Activated naive CD4-positive, alpha-beta T cell (primary cell): ENCODE measurements at regions not wholly inside any gene's neighbourhood (a gene's known extent, or its start where the extent isn't known, plus 50 kb on each side); places are given as distances from the start of the nearest gene placed in this dataset.
"Not testable (repeated sequence)": the region's sequence is repeated elsewhere in the genome, so short reads cannot be mapped to it uniquely, and the experiment has no call there.

Experiments
- DNase-seq, 4 experiments: peaks; one replicate each; lab custom pipeline; 2025; lab: John Stamatoyannopoulos, UW

DNA sequence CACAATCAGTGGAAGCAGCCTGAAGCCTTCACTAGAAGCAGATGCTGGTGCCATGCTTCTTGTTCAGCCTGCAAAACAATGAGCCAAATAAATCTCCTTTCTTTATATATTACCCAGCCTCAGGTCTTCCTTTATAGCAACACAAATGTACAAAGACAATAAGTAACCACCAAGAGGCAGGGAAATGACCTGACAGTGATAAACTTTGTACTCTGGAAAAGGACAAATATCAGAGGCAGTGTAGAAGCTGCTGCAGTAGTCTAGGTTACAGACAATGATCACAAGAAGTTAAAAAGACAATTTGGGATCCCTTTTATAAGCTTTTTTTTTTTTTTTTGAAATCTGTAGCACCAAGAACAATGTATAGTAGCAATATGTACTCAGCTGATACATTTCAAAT, 760.3 kb downstream of the TTLL7 start:
- not testable (repeated sequence) for DNase-seq

DNA sequence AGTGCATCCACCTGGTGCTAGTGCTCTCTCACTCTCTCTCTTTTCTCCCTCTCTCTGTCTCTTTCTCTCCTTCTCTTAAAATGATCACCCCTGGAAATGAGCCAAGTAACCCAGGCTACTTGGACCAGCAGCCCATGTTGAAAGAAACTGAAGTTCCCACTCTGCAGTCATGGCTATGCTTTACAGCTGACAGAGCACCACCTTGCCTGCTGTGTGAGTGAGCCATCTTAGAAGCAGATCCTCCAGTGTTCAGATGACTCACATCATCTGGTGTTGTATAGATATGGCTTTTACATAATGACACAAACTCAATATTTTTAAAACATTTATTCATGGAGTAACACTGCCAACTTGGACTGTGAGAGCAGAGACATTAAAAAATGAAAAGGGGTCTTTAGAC, 779.1 kb downstream of the TTLL7 start:
- not testable (repeated sequence) for DNase-seq

DNA sequence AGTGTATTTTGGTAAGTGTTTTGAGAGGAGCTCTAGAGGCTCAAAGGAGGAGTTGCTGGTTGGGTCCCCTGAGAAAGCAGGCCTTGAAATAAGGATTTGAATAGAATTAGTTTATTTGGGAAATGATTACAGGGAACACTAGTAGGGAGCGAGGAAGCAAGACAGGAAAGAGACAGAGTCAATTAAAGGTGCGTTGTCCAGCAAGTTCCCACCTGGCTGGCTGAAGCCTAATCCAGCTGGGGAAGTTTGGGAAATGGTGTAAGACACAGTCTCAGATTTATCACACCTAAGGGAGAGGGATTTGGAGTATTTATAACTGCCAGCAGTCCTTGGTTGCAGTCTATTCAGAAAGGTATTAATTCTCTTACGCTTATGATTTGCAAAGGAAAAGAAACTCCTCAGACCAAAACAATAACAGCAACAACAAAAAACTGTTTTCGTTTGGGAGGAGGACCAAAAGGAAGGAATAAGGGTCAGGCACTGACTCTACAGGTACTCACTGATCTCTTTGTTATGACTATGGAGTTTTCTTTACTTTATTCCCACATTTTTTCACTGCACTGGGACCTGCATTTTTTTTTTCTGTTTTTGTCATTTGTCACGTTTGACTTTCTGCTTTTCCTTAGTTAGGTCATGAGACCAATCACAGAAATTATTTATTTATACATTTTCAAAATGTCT, 780.8 kb downstream of the TTLL7 start:
- not testable (repeated sequence) for DNase-seq

DNA sequence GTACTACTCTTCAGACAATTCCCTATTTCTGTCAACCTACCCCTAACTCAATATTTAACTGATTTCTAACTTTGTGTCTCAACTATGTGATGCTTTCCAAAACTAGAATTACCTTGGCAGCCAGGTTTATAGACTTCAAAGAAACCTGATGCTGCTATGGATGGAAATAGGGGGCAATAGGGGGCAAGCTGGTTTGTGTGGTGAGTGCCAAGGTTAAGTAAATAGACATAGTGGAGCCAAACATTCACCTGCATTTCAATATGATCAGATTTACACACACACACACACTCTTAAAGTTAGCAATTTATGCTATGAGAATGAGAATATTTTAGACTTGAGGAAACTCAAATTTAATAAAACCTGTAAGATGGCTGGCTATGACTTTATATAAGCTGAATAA, 784.6 kb downstream of the TTLL7 start:
- DNase-seq, result not testable (repeated sequence)

DNA sequence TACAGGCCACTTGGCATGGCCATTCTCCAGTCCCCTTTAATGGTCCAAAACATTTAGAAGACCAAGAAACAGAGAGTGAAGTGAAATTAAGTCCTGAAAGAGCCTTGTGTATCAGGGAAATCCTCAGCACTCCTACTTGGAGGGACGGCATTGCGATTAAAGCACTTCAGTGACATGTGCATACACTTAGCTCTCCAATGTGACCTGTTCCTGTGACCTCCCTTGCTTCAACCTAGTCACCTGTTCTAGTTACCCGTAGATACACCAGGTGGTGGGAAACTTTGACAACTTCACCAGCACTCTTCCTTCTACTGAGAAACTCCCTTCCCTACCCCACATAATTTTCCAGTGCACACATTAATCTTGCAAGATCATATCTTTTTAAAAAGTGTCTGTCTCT, 785.3 kb downstream of the TTLL7 start:
- not testable (repeated sequence) for DNase-seq

DNA sequence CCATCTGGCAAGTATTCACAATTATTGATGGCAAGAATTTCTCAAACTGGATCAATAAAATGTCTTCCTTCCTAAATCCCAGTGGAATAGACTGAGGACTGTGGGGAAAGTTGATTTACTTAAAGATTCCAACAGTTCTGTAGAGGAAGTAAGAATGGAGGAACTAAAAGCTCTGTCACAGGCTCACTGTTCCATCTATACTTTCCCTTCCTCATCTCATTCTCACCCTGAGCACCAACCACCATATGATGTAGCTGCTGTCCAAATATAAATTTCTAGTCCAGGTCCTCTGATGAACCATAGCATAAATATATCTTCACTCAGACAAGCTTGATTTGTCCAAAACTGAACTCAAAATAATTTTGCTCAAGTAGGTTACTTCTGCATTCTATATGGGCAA, 786.9 kb downstream of the TTLL7 start:
- not testable (repeated sequence) for DNase-seq

DNA sequence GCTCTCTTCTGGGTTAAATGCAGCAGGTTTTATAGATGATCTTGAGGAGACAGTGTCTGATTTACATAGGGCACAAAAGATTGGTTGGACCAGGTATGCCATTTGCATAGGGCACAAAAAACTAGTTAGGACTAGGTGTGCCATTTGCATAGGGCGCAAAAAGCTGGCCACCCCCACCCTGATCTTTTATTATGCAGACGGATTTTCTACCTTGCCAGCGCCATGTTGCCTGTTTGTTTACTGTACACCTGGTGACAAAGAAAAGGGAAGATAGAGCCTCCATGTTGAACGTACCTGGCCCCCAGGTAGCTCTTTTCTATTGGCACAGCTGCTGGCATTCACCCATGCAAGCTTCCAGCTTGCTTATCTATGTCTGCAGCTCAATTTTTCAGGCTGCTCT, 790.4 kb downstream of the TTLL7 start:
- not testable (repeated sequence) for DNase-seq

DNA sequence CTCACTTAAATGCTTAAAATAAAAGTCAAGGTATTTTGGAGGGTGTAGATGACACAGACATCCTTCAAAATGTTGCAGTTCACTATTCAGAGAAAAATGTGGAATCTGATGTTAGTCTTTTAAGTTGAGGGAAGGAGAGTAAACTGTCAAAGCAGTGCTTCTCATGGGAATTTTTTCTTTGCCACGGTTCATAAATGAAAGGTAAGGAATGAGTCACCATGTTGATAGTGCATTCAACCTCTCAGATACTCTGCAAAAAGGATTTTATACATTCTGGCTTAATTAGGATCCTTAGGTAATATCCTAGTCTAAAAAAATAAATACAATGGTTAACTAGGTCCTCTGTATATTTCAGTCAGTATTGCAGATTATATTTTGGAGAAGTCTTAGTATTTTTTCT, 804.3 kb downstream of the TTLL7 start:
- not testable (repeated sequence) for DNase-seq

DNA sequence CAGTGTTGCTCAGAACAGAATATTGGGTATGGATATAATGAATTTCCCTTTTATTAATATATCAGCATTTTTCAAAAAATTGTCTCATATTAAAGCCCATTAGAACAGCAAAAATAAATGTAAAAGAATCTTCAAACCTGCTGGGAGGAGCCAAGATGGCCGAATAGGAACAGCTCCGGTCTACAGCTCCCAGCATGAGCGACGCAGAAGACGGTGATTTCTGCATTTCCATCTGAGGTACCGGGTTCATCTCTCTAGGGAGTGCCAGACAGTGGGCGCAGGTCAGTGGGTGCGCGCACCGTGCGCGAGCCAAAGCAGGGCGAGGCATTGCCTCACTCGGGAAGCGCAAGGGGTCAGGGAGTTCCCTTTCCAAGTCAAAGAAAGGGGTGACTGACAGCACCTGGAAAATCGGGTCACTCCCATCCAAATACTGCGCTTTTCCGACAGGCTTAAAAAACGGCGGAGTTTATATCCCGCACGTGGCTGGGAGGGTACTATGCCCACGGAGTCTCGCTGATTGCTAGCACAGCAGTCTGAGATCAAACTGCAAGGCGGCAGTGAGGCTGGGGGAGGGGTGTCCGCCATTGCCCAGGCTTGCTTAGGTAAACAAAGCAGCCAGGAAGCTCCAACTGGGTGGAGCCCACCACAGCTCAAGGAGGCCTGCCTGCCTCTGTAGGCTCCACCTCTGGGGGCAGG, 816.8 kb downstream of the TTLL7 start:
- not testable (repeated sequence) for DNase-seq

DNA sequence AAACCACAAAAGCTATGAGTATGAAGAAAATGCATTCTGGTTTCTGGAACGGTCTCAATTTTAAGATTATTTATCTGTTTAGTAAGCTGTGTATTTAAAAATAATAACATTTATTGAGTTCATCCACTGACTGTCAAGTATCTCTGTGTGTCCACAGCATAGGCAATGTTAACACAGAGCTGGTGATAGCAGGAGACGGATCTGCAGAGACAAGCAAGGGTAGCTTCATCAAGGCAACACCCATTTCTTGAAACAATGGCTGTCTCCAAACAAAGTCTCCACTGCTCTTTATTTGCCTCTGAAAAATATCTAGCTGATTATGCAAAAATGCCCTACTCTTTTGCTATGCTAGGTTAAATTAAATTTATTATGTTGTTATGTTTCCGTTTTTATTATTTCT, 818.3 kb downstream of the TTLL7 start:
- DNase-seq, result not testable (repeated sequence)

DNA sequence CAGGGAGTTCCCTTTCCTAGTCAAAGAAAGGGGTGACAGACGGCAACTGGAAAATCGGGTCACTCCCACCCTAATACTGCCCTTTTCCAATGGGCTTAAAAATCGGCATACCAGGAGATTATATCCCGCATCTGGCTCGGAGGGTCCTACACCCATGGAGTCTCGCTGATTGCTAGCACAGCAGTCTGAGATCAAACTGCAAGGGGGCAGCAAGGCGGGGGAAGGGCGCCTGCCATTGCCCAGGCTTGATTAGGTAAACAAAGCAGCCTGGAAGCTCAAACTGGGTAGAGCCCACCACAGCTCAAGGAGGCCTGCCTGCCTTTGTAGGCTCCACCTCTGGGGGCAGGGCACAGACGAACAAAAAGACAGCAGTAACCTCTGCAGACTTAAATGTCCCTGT, 831.3 kb downstream of the TTLL7 start:
- DNase-seq, result not testable (repeated sequence)

DNA sequence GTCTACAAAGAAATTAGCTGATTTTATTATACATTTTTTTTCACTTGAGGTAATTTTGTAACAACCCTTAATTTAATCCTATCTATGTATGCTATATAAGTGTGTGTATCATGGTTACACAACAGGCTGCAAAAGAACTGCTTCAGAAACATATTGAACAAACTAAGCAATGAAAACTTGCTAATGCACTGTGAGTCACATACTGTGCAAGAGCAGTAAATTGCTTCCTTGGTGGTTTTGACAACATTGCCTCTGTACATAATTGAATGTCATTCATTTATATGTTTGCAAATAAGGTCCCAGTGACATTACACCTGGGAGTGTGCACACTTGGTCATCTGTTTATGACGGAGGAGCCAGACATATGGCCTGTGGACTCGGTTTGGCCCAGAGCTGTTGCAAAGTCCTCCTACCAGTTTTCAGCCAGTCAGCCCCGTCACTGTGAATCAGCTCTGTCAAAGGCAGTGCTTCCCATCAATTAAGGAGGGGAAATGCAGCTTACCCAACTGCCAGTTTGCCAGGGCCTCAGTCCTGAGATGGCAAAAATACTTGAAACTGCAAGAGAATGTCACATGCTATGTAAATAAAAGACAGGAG, 835.0 kb downstream of the TTLL7 start:
- DNase-seq, result not testable (repeated sequence)

DNA sequence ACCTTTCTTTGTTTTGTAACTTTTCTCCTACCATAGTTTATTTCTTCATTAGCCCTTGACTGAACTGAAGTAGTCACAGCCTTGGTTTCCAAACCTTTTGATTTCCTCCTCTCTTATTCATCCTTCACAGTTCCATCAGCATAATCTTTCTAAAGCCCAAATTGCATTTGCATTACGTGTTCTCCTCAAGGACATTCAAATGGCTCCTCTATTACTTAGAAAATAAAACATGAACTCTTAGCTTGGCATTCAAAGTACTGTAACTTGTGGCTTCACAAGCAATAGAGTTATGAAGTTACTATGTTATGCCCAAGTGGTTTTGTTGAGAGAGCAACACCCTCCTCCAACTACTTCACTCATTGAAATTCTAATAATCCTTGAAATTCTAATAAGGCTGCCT, 840.0 kb downstream of the TTLL7 start:
- not testable (repeated sequence) for DNase-seq

DNA sequence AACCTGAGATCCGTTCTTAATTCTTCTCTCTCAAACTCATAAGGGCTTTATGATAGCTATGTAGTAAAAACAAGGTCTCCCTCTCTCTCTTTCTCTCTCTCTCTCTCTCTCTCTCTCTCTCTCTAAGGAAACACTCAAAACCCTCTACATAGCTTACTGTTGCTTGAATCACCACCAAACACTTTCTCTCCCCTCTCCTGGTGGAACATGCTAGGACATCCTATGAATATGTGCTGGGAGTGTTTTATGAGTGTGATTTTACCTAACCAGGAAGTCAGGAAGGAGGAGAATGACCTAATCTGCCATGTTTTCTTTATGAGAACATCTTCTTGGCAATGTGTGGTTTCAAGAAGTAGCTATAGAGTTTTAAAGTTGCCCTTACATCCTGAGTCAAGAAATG, 844.6 kb downstream of the TTLL7 start:
- not testable (repeated sequence) for DNase-seq

DNA sequence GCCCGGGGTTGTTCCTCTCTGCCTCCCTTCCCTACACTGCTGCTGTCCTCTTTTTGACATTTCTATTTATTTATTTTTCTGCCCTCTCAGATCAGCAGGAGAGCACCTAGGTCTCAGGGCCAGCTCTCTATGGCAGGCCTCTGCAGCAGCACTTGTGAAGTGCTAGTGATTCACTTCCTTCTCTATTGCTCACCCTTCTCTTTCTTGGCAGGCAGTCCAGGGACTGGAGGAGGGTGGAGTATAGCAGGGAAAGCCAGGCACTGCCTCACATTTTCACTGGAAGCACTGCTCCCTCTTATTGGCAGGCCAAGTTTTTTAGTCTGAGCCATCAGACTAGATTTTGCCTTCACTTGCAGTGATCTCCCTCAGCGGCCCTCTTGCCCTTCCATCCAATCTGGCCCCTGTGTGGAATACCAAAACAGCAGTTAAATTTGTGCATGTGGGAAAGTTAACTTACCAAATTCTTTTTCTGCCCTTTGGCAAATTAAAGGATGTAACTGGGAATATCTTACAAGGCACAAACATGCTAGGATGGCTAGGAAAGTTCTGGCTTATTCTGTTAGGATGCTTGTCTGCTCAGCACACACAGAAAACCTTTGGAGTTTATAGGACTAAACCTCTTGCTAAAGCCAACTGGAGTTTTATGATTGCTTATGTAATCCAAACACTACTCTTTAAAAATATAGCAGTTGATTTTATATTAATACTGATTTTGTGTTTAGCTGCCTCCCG, 847.6 kb downstream of the TTLL7 start:
- not testable (repeated sequence) for DNase-seq

DNA sequence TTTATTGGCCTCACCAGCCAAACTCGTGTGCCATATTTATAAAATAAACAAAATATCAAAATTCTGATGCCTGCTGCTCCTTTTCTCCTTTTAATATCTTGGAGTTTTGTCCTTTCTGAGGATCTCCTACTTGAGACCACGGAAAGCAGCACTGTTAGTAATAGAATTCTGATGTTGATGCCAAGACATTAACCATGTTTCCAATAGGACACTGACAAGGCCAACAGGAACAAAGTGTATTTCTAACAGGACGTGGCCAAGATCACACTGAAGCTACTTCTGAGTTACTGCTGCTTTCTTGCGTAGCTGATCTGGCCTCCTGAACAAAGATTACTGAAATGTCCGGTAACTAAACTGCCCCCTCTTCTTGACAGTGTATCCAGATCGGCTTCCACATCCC, 848.5 kb downstream of the TTLL7 start:
- not testable (repeated sequence) for DNase-seq

DNA sequence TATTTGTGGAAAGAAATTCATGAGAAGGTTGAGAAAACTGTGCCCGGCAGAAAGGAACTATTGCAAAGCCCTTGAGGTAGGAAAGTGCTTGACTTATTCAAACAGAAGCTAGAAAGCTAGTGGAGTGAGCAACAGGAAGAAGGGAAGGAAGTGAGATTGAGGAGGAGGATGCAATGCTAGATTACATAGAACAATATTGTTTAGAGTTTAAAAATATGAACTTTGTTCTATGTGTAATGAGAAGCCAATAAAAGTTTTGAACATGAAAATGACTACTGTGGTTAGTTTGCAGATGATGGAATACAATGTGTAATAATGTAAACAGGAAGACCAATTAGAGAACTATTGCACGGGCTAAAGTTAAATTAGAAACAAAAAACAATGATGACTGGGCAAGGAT, 853.1 kb downstream of the TTLL7 start:
- DNase-seq, result not testable (repeated sequence)

DNA sequence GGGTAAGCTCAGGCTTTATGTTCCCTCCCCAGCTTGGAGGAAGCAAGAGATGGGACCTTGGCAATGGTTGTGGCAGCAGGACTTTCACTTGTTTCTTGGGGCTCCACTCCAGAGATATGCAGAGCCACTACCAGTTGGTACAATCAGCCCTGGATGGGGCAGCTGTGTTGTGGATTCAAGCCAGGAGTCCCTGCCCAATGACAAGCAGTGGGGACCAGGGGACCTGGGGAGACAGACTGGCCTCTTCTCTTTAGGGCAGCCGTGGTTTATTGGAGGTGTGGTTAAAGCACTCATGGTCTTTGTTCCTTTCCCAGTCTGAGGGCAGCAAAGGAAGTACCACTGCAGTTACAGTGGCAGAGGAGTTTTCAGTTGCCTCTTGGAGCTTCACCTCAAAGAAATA, 856.1 kb downstream of the TTLL7 start:
- DNase-seq, result not testable (repeated sequence)

DNA sequence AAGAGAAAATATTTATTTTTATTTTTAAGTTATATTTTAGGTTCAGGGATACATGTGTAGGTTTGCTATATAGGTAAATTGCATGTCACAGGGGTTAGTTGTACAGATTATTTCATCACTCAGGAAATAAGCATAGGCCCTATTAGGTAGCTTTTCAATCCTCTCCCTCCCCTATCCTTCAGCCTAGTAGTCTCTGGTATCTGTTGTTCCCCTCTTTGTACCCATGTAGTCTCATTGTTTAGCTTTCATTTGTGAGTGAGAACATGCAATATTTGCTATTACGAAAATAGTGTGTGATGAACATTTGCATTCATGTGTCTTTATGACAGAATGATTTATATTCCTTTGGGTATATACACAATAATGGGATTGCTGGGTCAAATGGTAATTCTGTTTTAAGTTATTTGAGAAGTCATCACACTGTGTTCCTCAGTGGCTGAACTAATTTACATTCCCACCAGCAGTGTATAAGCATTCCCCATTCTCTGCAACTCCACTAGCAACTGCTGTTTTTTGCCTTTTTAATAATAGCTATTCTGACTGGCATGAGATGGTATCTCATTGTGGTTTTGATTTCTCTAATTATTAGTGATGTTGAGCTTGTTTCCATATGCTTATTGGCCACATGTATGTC, 863.3 kb downstream of the TTLL7 start:
- DNase-seq, result not testable (repeated sequence)

DNA sequence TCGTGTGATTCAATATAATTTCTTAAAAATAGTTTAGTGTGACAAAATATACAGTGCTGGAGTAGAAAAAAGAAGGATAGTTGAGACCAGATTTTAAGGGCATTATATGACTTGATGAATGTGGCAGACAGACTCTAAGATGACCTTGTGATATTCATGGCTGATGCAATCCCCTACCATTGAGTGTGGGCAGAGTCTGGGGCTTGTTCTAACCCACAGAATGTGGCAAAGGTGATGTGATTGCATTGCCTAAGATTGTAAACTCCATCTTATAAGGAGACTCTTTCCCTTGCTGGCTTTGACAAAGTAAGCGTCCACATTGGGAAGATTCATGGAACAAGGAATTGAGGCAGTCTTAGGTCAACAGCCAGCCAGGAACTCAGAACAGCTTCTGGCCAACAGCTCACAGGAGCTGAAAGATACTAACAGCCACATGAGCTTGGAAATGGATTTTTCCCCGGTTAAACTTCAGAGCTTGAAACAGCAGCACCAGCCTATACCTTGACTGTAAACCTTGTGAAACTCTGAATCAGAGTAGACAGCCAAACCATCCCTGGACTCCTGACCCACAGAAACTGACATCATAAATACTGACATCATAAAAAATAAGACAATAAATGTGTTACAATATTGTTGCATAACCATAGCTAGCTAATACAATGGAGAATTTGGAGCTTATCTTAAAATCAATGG, 864.5 kb downstream of the TTLL7 start:
- DNase-seq, result not testable (repeated sequence)

DNA sequence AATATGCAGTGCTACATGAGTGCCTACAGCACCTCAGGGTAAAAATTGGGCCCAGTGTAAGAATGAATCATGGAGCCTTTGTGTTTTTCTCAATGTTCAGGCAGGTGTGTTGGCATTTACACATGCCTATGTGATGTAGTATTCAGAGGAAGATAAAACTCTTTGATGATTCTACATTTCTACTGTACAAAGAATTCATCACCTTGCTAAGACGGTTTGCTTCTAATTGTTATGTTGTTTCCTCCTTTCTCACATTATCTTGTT, 867.3 kb downstream of the TTLL7 start:
- no peak for DNase-seq
